ENCODE measurements at regions not wholly inside any gene's neighbourhood (a gene's known extent, or its start where the extent isn't known, plus 50 kb on each side); places are given as distances from the start of the nearest gene placed in this dataset.
A peak's percentile ranks its signal among the peaks of the same experiment; 100 is the strongest.

GRCh38 chr6:53731866-53732636, 62.8 kb upstream of the LRRC1 start:
- Histone ChIP-seq H3K4me3 (no peak overlapping the region), H3K27ac (replicated peaks in 1 of 4) (peak overlapping the region in 2 of 4 donors; percentile 60 to 74), H3K9me3 (no peaks in the 10 kb centered on the region), H3K36me3 (no peaks in the 10 kb centered on the region), H3K4me1 (peaks cover 0 to 47% (median 40%) of the 10 kb centered on the region in 4 donors), H3K27me3 (no peaks in the 10 kb centered on the region)
- TF ChIP-seq EP300 (IDR thresholded peaks at IDR 0.05) (no peak), POLR2AphosphoS5 (IDR thresholded peaks at IDR 0.05) (no peak), CTCF (IDR thresholded peaks at IDR 0.05) (no peak), POLR2A (IDR thresholded peaks at IDR 0.05; ENCODE audit: low read depth) (no peak)
- intact Hi-C loops (cut with DNase I): no loop called here
- WGBS: 55% methylated on average over 5 of the region's 5 CpGs
- DNase-seq (ENCODE audit: extremely low spot score): peak; percentile 47

- H3K27me3 ChIP-seq: no peaks in the 10 kb centered on the region
- peak overlapping the region; percentile 53 to 74 (median 56) for H3K27ac ChIP-seq (replicated peaks in 1 of 4)
- H3K9me3 ChIP-seq: no peaks in the 10 kb centered on the region
- H3K36me3 ChIP-seq: no peaks in the 10 kb centered on the region
- no peak for DNase-seq (ENCODE audit: extremely low spot score)
- intact Hi-C loops (cut with DNase I): no loop called here
- no peak overlapping the region for H3K4me3 ChIP-seq
- no peak for TF ChIP-seq EP300 (IDR thresholded peaks at IDR 0.05)
- H3K4me1 ChIP-seq: peaks cover 2 to 51% (median 44%) of the 10 kb centered on the region in 4 donors
Observed at GRCh38 chr6:53730767-53731166, 64.0 kb upstream of the LRRC1 start.

GRCh38 chr6:53728570-53729194, 63.1 kb upstream of the KLHL31 start:
- intact Hi-C loops (cut with DNase I): loop anchor here (2.0 to 5.0 kb wide), 4 partner anchors 64 to 556 kb away; no protein-coding TSS in a partner anchor
- H3K27ac ChIP-seq (replicated peaks in 1 of 4): peak overlapping the region in 2 of 4 donors; percentile 20 to 74
- H3K4me3 ChIP-seq: peak overlapping the region in 1 of 4 donors; percentile 34
- no peaks in the 10 kb centered on the region for H3K36me3 ChIP-seq
- 31% methylated on average over 9 of the region's 9 CpGs for WGBS
- no peak for TF ChIP-seq POLR2A (IDR thresholded peaks at IDR 0.05; ENCODE audit: low read depth)
- TF ChIP-seq CTCF (IDR thresholded peaks at IDR 0.05): peak; percentile 84 to 93 (median 87)
- no peak for TF ChIP-seq EP300 (IDR thresholded peaks at IDR 0.05)
- TF ChIP-seq POLR2AphosphoS5 (IDR thresholded peaks at IDR 0.05): no peak
- H3K4me1 ChIP-seq: peaks cover 2 to 47% (median 43%) of the 10 kb centered on the region in 4 donors
- no peaks in the 10 kb centered on the region for H3K9me3 ChIP-seq
- DNase-seq (ENCODE audit: extremely low spot score): no peak
- H3K27me3 ChIP-seq: no peaks in the 10 kb centered on the region

- DNase-seq (ENCODE audit: extremely low spot score): no peak
- no peaks in the 10 kb centered on the region for H3K36me3 ChIP-seq
- no peak overlapping the region for H3K4me3 ChIP-seq
- H3K27ac ChIP-seq (replicated peaks in 1 of 4): no peak overlapping the region
- peaks cover 2 to 47% (median 43%) of the 10 kb centered on the region in 4 donors for H3K4me1 ChIP-seq
- no peaks in the 10 kb centered on the region for H3K9me3 ChIP-seq
- no peak for TF ChIP-seq CTCF (IDR thresholded peaks at IDR 0.05)
- no peak for TF ChIP-seq POLR2A (IDR thresholded peaks at IDR 0.05; ENCODE audit: low read depth)
- TF ChIP-seq EP300 (IDR thresholded peaks at IDR 0.05): no peak
- TF ChIP-seq POLR2AphosphoS5 (IDR thresholded peaks at IDR 0.05): no peak
- no peaks in the 10 kb centered on the region for H3K27me3 ChIP-seq
- intact Hi-C loops (cut with DNase I): loop anchor here (2.0 to 5.0 kb wide), 4 partner anchors 65 to 555 kb away; no protein-coding TSS in a partner anchor
- 84% methylated on average over 5 of the region's 5 CpGs for WGBS
Observed at GRCh38 chr6:53727748-53728147, 62.2 kb upstream of the KLHL31 start.

Measured in esophagus muscularis mucosa (tissue), 4 donors.